Suprapubic skin (tissue), 3 donors: ENCODE measurements at regions not wholly inside any gene's neighbourhood (a gene's known extent, or its start where the extent isn't known, plus 50 kb on each side); places are given as distances from the start of the nearest gene placed in this dataset.
"Not testable (repeated sequence)": the region's sequence is repeated elsewhere in the genome, so short reads cannot be mapped to it uniquely, and the experiment has no call there.

Experiments
- CTCF ChIP-seq, 2 donors: fragments of 200-600 bp in 1 of 2; fragments of 450-650 bp in 1 of 2; sonication (generic) in 1 of 2; IDR thresholded peaks; one replicate each; pipeline ENCODE4 v1.5.1; 2016 to 2019; ENCODE audit warnings: antibody characterized with exemption in 2 of 2, mild to moderate bottlenecking in 1 of 2, moderate library complexity in 1 of 2
- EP300 ChIP-seq: sonication (generic); formaldehyde crosslinking; IDR thresholded peaks from one replicate; pipeline ENCODE4 v1.6.1; 2017; ENCODE audit warnings: antibody characterized with exemption

GRCh38 chr11:28787897-28788296 lies 679.7 kb downstream of the METTL15 start:
- not testable (repeated sequence) for TF ChIP-seq CTCF (IDR thresholded peaks at IDR 0.05); EP300
